ENCODE measurements at regions not wholly inside any gene's neighbourhood (a gene's known extent, or its start where the extent isn't known, plus 50 kb on each side); places are given as distances from the start of the nearest gene placed in this dataset.

- Histone ChIP-seq H3K27me3 (replicated peaks; ENCODE audit: insufficient read depth, low read depth, low read length, poor library complexity) (no peaks in the 10 kb centered on the region), H3K27ac (ENCODE audit: low read depth, low read length, poor library complexity, severe bottlenecking) (no peak overlapping the region), H3K4me3 (ENCODE audit: low read depth, low read length, poor library complexity, severe bottlenecking) (no peak overlapping the region), H3K36me3 (ENCODE audit: insufficient read depth, low read length, poor library complexity, severe bottlenecking) (no peaks in the 10 kb centered on the region), H3K9me3 (ENCODE audit: low read depth, low read length, poor library complexity, severe bottlenecking) (no peaks in the 10 kb centered on the region), H3K4me1 (ENCODE audit: insufficient read depth, low read length, poor library complexity, severe bottlenecking) (peaks cover 18% of the 10 kb centered on the region)
- DNase-seq (ENCODE audit: low spot score) = no peak
- POLR2A ChIA-PET (ENCODE audit: low non-redundant PET) = no interaction called here
- no TSS peak for BruUV-seq (replicated peaks)
- CTCF ChIA-PET = no interaction called here
- TF ChIP-seq CTCF (conservative IDR thresholded peaks at IDR 0.05; ENCODE audit: low read depth, low read length) (no peak), EZH2 (IDR thresholded peaks at IDR 0.05; ENCODE audit: borderline replicate concordance, low read depth, low read length, poor library complexity, severe bottlenecking) (no peak)
- intact Hi-C loops (cut with micrococcal nuclease; ENCODE audit: unreplicated experiment) = no loop called here
Measured at GRCh38 chr3:177322881-177323280, 125.6 kb upstream of the TBL1XR1 start.

GRCh38 chr3:177329854-177330253 lies 132.6 kb upstream of the TBL1XR1 start:
- H3K27me3 ChIP-seq (replicated peaks; ENCODE audit: insufficient read depth, low read depth, low read length, poor library complexity) = no peaks in the 10 kb centered on the region
- no peak for DNase-seq (ENCODE audit: low spot score)
- ChIA-PET POLR2A (ENCODE audit: low non-redundant PET) (no interaction called here), CTCF (no interaction called here)
- intact Hi-C loops (cut with micrococcal nuclease; ENCODE audit: unreplicated experiment) = no loop called here
- H3K4me3 ChIP-seq (ENCODE audit: low read depth, low read length, poor library complexity, severe bottlenecking) = no peak overlapping the region
- BruUV-seq (replicated peaks) = no TSS peak
- H3K27ac ChIP-seq (ENCODE audit: low read depth, low read length, poor library complexity, severe bottlenecking) = no peak overlapping the region
- no peaks in the 10 kb centered on the region for H3K9me3 ChIP-seq (ENCODE audit: low read depth, low read length, poor library complexity, severe bottlenecking)
- H3K36me3 ChIP-seq (ENCODE audit: insufficient read depth, low read length, poor library complexity, severe bottlenecking) = no peaks in the 10 kb centered on the region
- peaks cover 15% of the 10 kb centered on the region for H3K4me1 ChIP-seq (ENCODE audit: insufficient read depth, low read length, poor library complexity, severe bottlenecking)
- TF ChIP-seq CTCF (conservative IDR thresholded peaks at IDR 0.05; ENCODE audit: low read depth, low read length) (no peak), EZH2 (IDR thresholded peaks at IDR 0.05; ENCODE audit: borderline replicate concordance, low read depth, low read length, poor library complexity, severe bottlenecking) (no peak)

- H3K4me3 ChIP-seq (ENCODE audit: low read depth, low read length, poor library complexity, severe bottlenecking) = no peak overlapping the region
- ChIA-PET POLR2A (ENCODE audit: low non-redundant PET) (no interaction called here), CTCF (no interaction called here)
- no TSS peak for BruUV-seq (replicated peaks)
- H3K36me3 ChIP-seq (ENCODE audit: insufficient read depth, low read length, poor library complexity, severe bottlenecking) = no peaks in the 10 kb centered on the region
- peaks cover 19% of the 10 kb centered on the region for H3K4me1 ChIP-seq (ENCODE audit: insufficient read depth, low read length, poor library complexity, severe bottlenecking)
- intact Hi-C loops (cut with micrococcal nuclease; ENCODE audit: unreplicated experiment) = no loop called here
- no peak overlapping the region for H3K27ac ChIP-seq (ENCODE audit: low read depth, low read length, poor library complexity, severe bottlenecking)
- no peak for DNase-seq (ENCODE audit: low spot score)
- no peaks in the 10 kb centered on the region for H3K9me3 ChIP-seq (ENCODE audit: low read depth, low read length, poor library complexity, severe bottlenecking)
- TF ChIP-seq CTCF (conservative IDR thresholded peaks at IDR 0.05; ENCODE audit: low read depth, low read length) = no peak
- H3K27me3 ChIP-seq (replicated peaks; ENCODE audit: insufficient read depth, low read depth, low read length, poor library complexity) = no peaks in the 10 kb centered on the region
Measured at GRCh38 chr3:177330779-177331178, 133.5 kb upstream of the TBL1XR1 start.

All from A673 (cell line).